Panc1 (cell line): ENCODE measurements at regions not wholly inside any gene's neighbourhood (a gene's known extent, or its start where the extent isn't known, plus 50 kb on each side); places are given as distances from the start of the nearest gene placed in this dataset.

Source experiments
- ATAC-seq: fragments of 200-7000 bp; cut with Tn5 transposase; 2 replicates; pipeline ENCODE4 v1.9.1; 2020; ENCODE audit warnings: mild to moderate bottlenecking, moderate library complexity
- BruUV-seq: library from RNA; stranded (reverse); fragments of 400-500 nt; replicated peaks from 2 replicates; lab custom pipeline; 2021; lab: Mats Ljungman, UMichigan
- CTCF ChIA-PET: fragments of 300-600 bp; sonication (Branson Sonifier 250); formaldehyde crosslinking; loops from one replicate; lab custom pipeline; 2022; ENCODE audit warnings: antibody characterized with exemption; lab: Charles Lee
- POLR2A ChIA-PET: fragments of 300-600 bp; sonication (Branson Sonifier 250); formaldehyde crosslinking; loops from one replicate; lab custom pipeline; 2022; ENCODE audit warnings: antibody characterized with exemption; lab: Charles Lee
- DNase-seq: peaks from one replicate; pipeline ENCODE4 v3.0.0-alpha.2; 2010; ENCODE audit warnings: low read depth, low spot score
- H3K27ac ChIP-seq: 2 replicates; pipeline ENCODE4 v1.5.1; 2011; ENCODE audit warnings: mild to moderate bottlenecking, low read length, inconsistent platforms
- H3K27me3 ChIP-seq: fragments of 200-500 bp; sonication (Bioruptor generic); 2 replicates; pipeline ENCODE4 v1.6.0; 2014; ENCODE audit warnings: low read length, inconsistent platforms; ENCODE audit not compliant: control insufficient read depth, insufficient read depth
- H3K36me3 ChIP-seq: fragments of 200-500 bp; sonication (Bioruptor generic); 2 replicates; pipeline ENCODE4 v1.5.1; 2014; ENCODE audit warnings: inconsistent platforms, mild to moderate bottlenecking, low read length, moderate library complexity; ENCODE audit not compliant: control insufficient read depth, insufficient read depth
- H3K4me1 ChIP-seq: 2 replicates; pipeline ENCODE4 v1.5.1; 2011; ENCODE audit warnings: inconsistent platforms, mild to moderate bottlenecking, low read length, moderate library complexity; ENCODE audit not compliant: control insufficient read depth, insufficient read depth
- H3K4me3 ChIP-seq, 2 experiments: 2 replicates each; pipeline ENCODE4 v1.5.1; 2011 to 2012; ENCODE audit warnings: low read depth in 2 of 2, low read length in 2 of 2, mild to moderate bottlenecking in 2 of 2, inconsistent platforms in 1 of 2, moderate library complexity in 1 of 2
- H3K9me3 ChIP-seq: fragments of 200-500 bp; sonication (Bioruptor generic); 2 replicates; pipeline ENCODE4 v1.5.1; 2014; ENCODE audit warnings: low read depth, mild to moderate bottlenecking, inconsistent platforms, low read length, moderate library complexity; ENCODE audit not compliant: control insufficient read depth, insufficient read depth
- CTCF ChIP-seq: fragments of 450-650 bp; IDR thresholded peaks from 2 replicates; pipeline ENCODE4 v1.5.1; 2017; ENCODE audit warnings: mild to moderate bottlenecking
- POLR2AphosphoS5 ChIP-seq: IDR thresholded peaks from 2 replicates; pipeline ENCODE4 v1.6.1; 2012; ENCODE audit warnings: mild to moderate bottlenecking, low read depth, low read length, moderate library complexity
- REST ChIP-seq, 2 experiments: IDR thresholded peaks; 2 replicates each; pipeline ENCODE4 v1.6.1; 2011 to 2012; ENCODE audit warnings: low read depth in 2 of 2, control low read depth in 1 of 2, low read length in 1 of 2, mild to moderate bottlenecking in 1 of 2, moderate library complexity in 1 of 2; ENCODE audit not compliant: insufficient read depth in 1 of 2
- SIN3A ChIP-seq: IDR thresholded peaks from 2 replicates; pipeline ENCODE4 v1.6.1; 2012; ENCODE audit warnings: low read depth, mild to moderate bottlenecking, low read length, moderate library complexity, borderline replicate concordance; ENCODE audit not compliant: insufficient read depth
- TCF7L2 ChIP-seq: IDR thresholded peaks from 2 replicates; pipeline ENCODE4 v1.6.1; 2011; ENCODE audit warnings: mild to moderate bottlenecking, low read depth, low read length, inconsistent platforms
- in situ Hi-C: cut with HindIII; loops from 2 replicates; pipeline ENCODE4 v1.10.0; 2016; ENCODE audit warnings: low sequenced_read_pairs, low pct_unique_long_range_greater_than_20kb
- intact Hi-C: fragments of 100-400 bp; cut with micrococcal nuclease; formaldehyde crosslinking; loops from one replicate; pipeline ENCODE4 v1.10.0; 2022; ENCODE audit not compliant: unreplicated experiment

GRCh38 chr13:62287764-62288163 lies 872.1 kb upstream of the PCDH20 start:
- H3K4me1 ChIP-seq: no peaks in the 10 kb centered on the region
- no peak overlapping the region for H3K4me3 ChIP-seq
- H3K9me3 ChIP-seq: no peaks in the 10 kb centered on the region
- BruUV-seq: no TSS peak
- ChIA-PET CTCF (no interaction called here), POLR2A (no interaction called here)
- TF ChIP-seq REST (IDR thresholded peaks at IDR 0.05; ENCODE audit: insufficient read depth in 1 of 2, low read depth in 2 of 2, low read length in 1 of 2) (no peak), SIN3A (no peak), CTCF (no peak), POLR2AphosphoS5 (no peak), TCF7L2 (no peak)
- in situ Hi-C loops: no loop called here
- H3K36me3 ChIP-seq: no peaks in the 10 kb centered on the region
- no peak overlapping the region for H3K27ac ChIP-seq
- intact Hi-C loops: no loop called here
- no peaks in the 10 kb centered on the region for H3K27me3 ChIP-seq
- DNase-seq (no peak), ATAC-seq (no peak)

GRCh38 chr13:62280590-62280989 lies 864.9 kb upstream of the PCDH20 start:
- ATAC-seq (no peak), DNase-seq (no peak)
- Histone ChIP-seq H3K4me1 (no peaks in the 10 kb centered on the region), H3K36me3 (no peaks in the 10 kb centered on the region), H3K9me3 (no peaks in the 10 kb centered on the region), H3K27me3 (no peaks in the 10 kb centered on the region), H3K27ac (no peak overlapping the region), H3K4me3 (no peak overlapping the region)
- CTCF ChIA-PET: no interaction called here
- POLR2A ChIA-PET: no interaction called here
- BruUV-seq: no TSS peak
- no peak for TF ChIP-seq SIN3A
- TF ChIP-seq REST (IDR thresholded peaks at IDR 0.05; ENCODE audit: insufficient read depth in 1 of 2, low read depth in 2 of 2, low read length in 1 of 2): no peak
- TF ChIP-seq POLR2AphosphoS5: no peak
- TF ChIP-seq TCF7L2: no peak
- no peak for TF ChIP-seq CTCF
- intact Hi-C loops (no loop called here), in situ Hi-C loops (no loop called here)
